ENCODE measurements at regions not wholly inside any gene's neighbourhood (a gene's known extent, or its start where the extent isn't known, plus 50 kb on each side); places are given as distances from the start of the nearest gene placed in this dataset.

- TF ChIP-seq CTCF (IDR thresholded peaks at IDR 0.05; ENCODE audit: control extremely low read depth in 1 of 3, insufficient read depth in 1 of 3, low read depth in 1 of 3, low read length in 3 of 3) (no peak), SUZ12 (IDR thresholded peaks at IDR 0.05; ENCODE audit: low read length) (no peak), RAD21 (IDR thresholded peaks at IDR 0.05 in 1 of 2, conservative IDR thresholded peaks at IDR 0.05 in 1 of 2; ENCODE audit: low read depth in 2 of 2, low read length in 2 of 2) (no peak)
Observed at GRCh38 chr4:59615316-59615715, 1584.8 kb upstream of the ADGRL3 start.
